AG09309 (cell line): ENCODE measurements at regions not wholly inside any gene's neighbourhood (a gene's known extent, or its start where the extent isn't known, plus 50 kb on each side); places are given as distances from the start of the nearest gene placed in this dataset.

Experiments used
- DNase-seq: peaks from one replicate; pipeline ENCODE4 v3.0.0-alpha.2; 2010; ENCODE audit warnings: low read depth
- H3K4me3 ChIP-seq: 2 replicates; pipeline ENCODE4 v1.5.1; 2011; ENCODE audit warnings: mild to moderate bottlenecking, low read depth, low read length, moderate library complexity; ENCODE audit not compliant: control insufficient read depth
- CTCF ChIP-seq: IDR thresholded peaks from 2 replicates; pipeline ENCODE4 v1.5.1; 2011; ENCODE audit warnings: mild to moderate bottlenecking, low read depth, low read length, inconsistent platforms; ENCODE audit not compliant: insufficient read depth, control insufficient read depth; ENCODE audit errors: missing control alignments

DNA sequence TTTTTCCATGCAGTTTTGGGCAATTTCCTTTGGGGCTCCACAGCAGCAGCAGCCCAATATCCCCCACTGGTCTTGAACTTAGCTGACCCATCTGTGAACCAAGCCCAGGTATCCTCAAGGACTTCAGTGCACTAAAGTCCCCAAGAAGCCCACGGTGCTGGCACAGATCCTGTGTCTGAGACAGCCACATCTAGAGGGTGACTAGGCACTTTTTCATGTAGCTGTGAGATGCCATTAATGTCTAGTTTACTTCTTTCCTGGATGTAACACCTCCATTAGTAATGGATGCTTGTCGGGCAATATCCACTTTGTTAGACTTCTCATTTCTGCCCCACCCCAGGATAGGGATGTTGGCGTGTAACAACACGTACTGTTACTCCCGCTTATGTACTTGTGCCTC lies 117.9 kb downstream of the GPCPD1 start:
- no peak for DNase-seq
- H3K4me3 ChIP-seq: no peak overlapping the region
- TF ChIP-seq CTCF: no peak

DNA sequence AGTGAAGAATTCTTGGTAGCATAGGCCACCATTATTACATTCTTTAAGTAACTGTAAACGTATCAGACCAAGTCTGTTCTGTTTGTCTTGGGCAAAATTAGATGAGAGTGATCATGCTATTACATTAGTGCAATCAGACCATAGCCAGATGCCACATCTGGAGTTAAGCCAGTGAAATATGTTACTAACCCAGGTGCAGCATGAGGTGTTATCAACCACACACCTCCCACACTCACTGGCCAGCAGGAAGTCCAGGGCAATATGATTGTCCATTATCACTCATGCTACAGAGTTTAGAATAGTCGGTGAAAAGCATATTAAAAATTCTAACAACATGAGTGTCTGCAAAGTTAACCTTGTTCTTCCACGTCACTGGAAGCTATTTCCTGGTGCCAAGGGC lies 119.4 kb downstream of the GPCPD1 start:
- TF ChIP-seq CTCF: no peak
- DNase-seq: no peak
- H3K4me3 ChIP-seq: no peak overlapping the region

- H3K4me3 ChIP-seq: no peak overlapping the region
- TF ChIP-seq CTCF: no peak
- no peak for DNase-seq
Measured at GRCh38 chr20:5489601-5490000, 121.2 kb downstream of the GPCPD1 start.

GRCh38 chr20:5488823-5489222 lies 122.0 kb downstream of the GPCPD1 start:
- DNase-seq: no peak
- H3K4me3 ChIP-seq: no peak overlapping the region
- no peak for TF ChIP-seq CTCF

GRCh38 chr20:5486377-5487054 lies 124.3 kb downstream of the GPCPD1 start:
- no peak overlapping the region for H3K4me3 ChIP-seq
- no peak for TF ChIP-seq CTCF
- no peak for DNase-seq

GRCh38 chr20:5484926-5485325 lies 125.9 kb downstream of the GPCPD1 start:
- no peak for DNase-seq
- no peak for TF ChIP-seq CTCF
- H3K4me3 ChIP-seq: no peak overlapping the region
